IMR-90 (cell line): ENCODE measurements at regions not wholly inside any gene's neighbourhood (a gene's known extent, or its start where the extent isn't known, plus 50 kb on each side); places are given as distances from the start of the nearest gene placed in this dataset.

Experiments used
- ATAC-seq: fragments of 200-7000 bp; cut with Tn5 transposase; 2 replicates; pipeline ENCODE4 v1.9.1; 2020; ENCODE audit warnings: low read depth, mild to moderate bottlenecking, moderate library complexity
- BruUV-seq: library from RNA; stranded (reverse); fragments of 400-500 nt; replicated peaks from 2 replicates; lab custom pipeline; 2021; lab: Mats Ljungman, UMichigan
- CTCF ChIA-PET: fragments of 300-600 bp; formaldehyde crosslinking; extraction: SDS; loops from one replicate; lab custom pipeline; 2021; ENCODE audit warnings: antibody characterized with exemption; lab: Yijun Ruan, JAX
- POLR2A ChIA-PET: fragments of 300-600 bp; sonication (Branson Sonifier 250); formaldehyde crosslinking; loops from one replicate; lab custom pipeline; 2022; ENCODE audit warnings: antibody characterized with exemption; ENCODE audit not compliant: unreplicated experiment; lab: Charles Lee
- DNase-seq: peaks from one replicate; pipeline ENCODE4 v3.0.0; 2013
- H2AFZ ChIP-seq: replicated peaks from 2 replicates; pipeline ENCODE3; 2013; ENCODE audit warnings: low read length, mild to moderate bottlenecking; ENCODE audit not compliant: poor library complexity
- H2AK5ac ChIP-seq: 2 replicates; pipeline ENCODE4 v1.6.1; 2013; ENCODE audit warnings: low read depth, low read length, inconsistent platforms
- H2AK9ac ChIP-seq: replicated peaks from 2 replicates; pipeline ENCODE3; 2013; ENCODE audit warnings: mild to moderate bottlenecking, low read depth, low read length, moderate library complexity; ENCODE audit not compliant: poor library complexity
- H2BK120ac ChIP-seq: 2 replicates; pipeline ENCODE4 v1.6.1; 2013; ENCODE audit warnings: low read depth, low read length, inconsistent platforms
- H2BK15ac ChIP-seq: 3 replicates; pipeline ENCODE4 v1.6.1; 2013; ENCODE audit warnings: low read depth, low read length, inconsistent platforms
- H2BK20ac ChIP-seq: 2 replicates; pipeline ENCODE4 v1.6.1; 2013; ENCODE audit warnings: low read depth, mild to moderate bottlenecking, inconsistent platforms, low read length, moderate library complexity
- H2BK5ac ChIP-seq: 2 replicates; pipeline ENCODE4 v1.6.1; 2013; ENCODE audit warnings: mild to moderate bottlenecking, low read depth, low read length, inconsistent platforms; ENCODE audit not compliant: poor library complexity, severe bottlenecking
- H3K14ac ChIP-seq: replicated peaks from 2 replicates; pipeline ENCODE4 v1.6.1; 2013; ENCODE audit warnings: low read depth, low read length, inconsistent platforms
- H3K18ac ChIP-seq: 2 replicates; pipeline ENCODE4 v1.6.1; 2013; ENCODE audit warnings: low read depth, low read length, control low read depth
- H3K23ac ChIP-seq: 2 replicates; pipeline ENCODE4 v1.6.1; 2013; ENCODE audit warnings: low read depth, low read length, inconsistent platforms
- H3K27ac ChIP-seq: 2 replicates; pipeline ENCODE4 v1.5.1; 2013; ENCODE audit warnings: mild to moderate bottlenecking, control low read depth, low read length; ENCODE audit not compliant: insufficient read depth
- H3K27me3 ChIP-seq: 2 replicates; pipeline ENCODE4 v1.6.1; 2013; ENCODE audit warnings: low read length; ENCODE audit not compliant: control insufficient read depth, insufficient read depth
- H3K36me3 ChIP-seq: 2 replicates; pipeline ENCODE4 v1.6.1; 2013; ENCODE audit warnings: low read length, mixed read lengths; ENCODE audit not compliant: control insufficient read depth, insufficient read depth
- H3K4ac ChIP-seq: 2 replicates; pipeline ENCODE4 v1.6.1; 2013; ENCODE audit warnings: low read depth, low read length, inconsistent platforms
- H3K4me1 ChIP-seq: 2 replicates; pipeline ENCODE4 v1.6.1; 2013; ENCODE audit warnings: low read length, mixed read lengths; ENCODE audit not compliant: control insufficient read depth, insufficient read depth
- H3K4me2 ChIP-seq: 2 replicates; pipeline ENCODE4 v1.6.1; 2013; ENCODE audit warnings: low read depth, mild to moderate bottlenecking, control low read depth, low read length, moderate library complexity
- H3K4me3 ChIP-seq: 2 replicates; pipeline ENCODE4 v1.5.1; 2013; ENCODE audit warnings: low read depth, mild to moderate bottlenecking, control low read depth, low read length, moderate library complexity; ENCODE audit not compliant: insufficient read depth
- H3K56ac ChIP-seq: 2 replicates; pipeline ENCODE4 v1.6.1; 2013; ENCODE audit warnings: low read length, inconsistent platforms; ENCODE audit not compliant: insufficient read depth; ENCODE audit errors: extremely low read depth
- H3K79me1 ChIP-seq, 2 experiments: 2 replicates each; pipeline ENCODE4 v1.6.1; 2013; ENCODE audit warnings: low read length in 2 of 2, inconsistent platforms in 1 of 2, low read depth in 1 of 2
- H3K9ac ChIP-seq: 2 replicates; pipeline ENCODE4 v1.6.1; 2013; ENCODE audit warnings: low read depth, low read length, control low read depth
- H3K9me1 ChIP-seq: 2 replicates; pipeline ENCODE4 v1.6.1; 2013; ENCODE audit warnings: low read length, inconsistent platforms; ENCODE audit not compliant: insufficient read depth
- H3K9me3 ChIP-seq: 2 replicates; pipeline ENCODE4 v1.6.1; 2013; ENCODE audit warnings: low read length; ENCODE audit not compliant: control insufficient read depth, insufficient read depth
- H4K20me1 ChIP-seq: 2 replicates; pipeline ENCODE4 v1.6.1; 2013; ENCODE audit warnings: low read length, inconsistent platforms; ENCODE audit not compliant: insufficient read depth
- H4K5ac ChIP-seq: 2 replicates; pipeline ENCODE4 v1.6.1; 2013; ENCODE audit warnings: mild to moderate bottlenecking, low read depth, low read length, control low read depth
- H4K8ac ChIP-seq, 2 experiments: 2 replicates each; pipeline ENCODE4 v1.6.1; 2013; ENCODE audit warnings: low read depth in 2 of 2, low read length in 2 of 2, control low read depth in 1 of 2, inconsistent platforms in 1 of 2
- H4K91ac ChIP-seq: 2 replicates; pipeline ENCODE4 v1.6.1; 2013; ENCODE audit warnings: low read depth, low read length, inconsistent platforms; ENCODE audit not compliant: insufficient read depth
- BHLHE40 ChIP-seq: fragments of 150-350 bp; IDR thresholded peaks from 2 replicates; pipeline ENCODE4 v1.6.1; 2016; ENCODE audit warnings: mild to moderate bottlenecking, low read depth, low read length
- CEBPB ChIP-seq: IDR thresholded peaks from 2 replicates; pipeline ENCODE4 v1.6.1; 2012; ENCODE audit warnings: low read depth, low read length, improper control_type of control experiment
- CHD1 ChIP-seq: IDR thresholded peaks from 2 replicates; pipeline ENCODE4 v1.6.1; 2012; ENCODE audit warnings: low read depth, low read length, improper control_type of control experiment
- ELK1 ChIP-seq: fragments of 150-350 bp; IDR thresholded peaks from 2 replicates; pipeline ENCODE4 v1.6.1; 2016; ENCODE audit warnings: low read depth, mild to moderate bottlenecking, low read length, moderate library complexity, borderline replicate concordance
- FOS ChIP-seq: fragments of 150-350 bp; IDR thresholded peaks from 2 replicates; pipeline ENCODE4 v1.6.1; 2016; ENCODE audit warnings: low read depth, low read length
- MAFK ChIP-seq: IDR thresholded peaks from 2 replicates; pipeline ENCODE4 v1.6.1; 2012; ENCODE audit warnings: low read depth, low read length, improper control_type of control experiment
- MAZ ChIP-seq: IDR thresholded peaks from 2 replicates; pipeline ENCODE4 v1.6.1; 2012; ENCODE audit warnings: low read depth, mild to moderate bottlenecking, low read length, improper control_type of control experiment, moderate library complexity, borderline replicate concordance
- MXI1 ChIP-seq: IDR thresholded peaks from 2 replicates; pipeline ENCODE4 v1.6.1; 2012; ENCODE audit warnings: low read depth, mild to moderate bottlenecking, low read length, moderate library complexity, borderline replicate concordance
- NFE2L2 ChIP-seq: fragments of 150-350 bp; IDR thresholded peaks from 2 replicates; pipeline ENCODE4 v1.6.1; 2016; ENCODE audit warnings: low read depth, mild to moderate bottlenecking, low read length
- POLR2A ChIP-seq: IDR thresholded peaks from 2 replicates; pipeline ENCODE4 v1.6.1; 2012; ENCODE audit warnings: mild to moderate bottlenecking, low read depth, low read length
- RAD21 ChIP-seq: IDR thresholded peaks from 2 replicates; pipeline ENCODE4 v1.6.1; 2012; ENCODE audit warnings: low read length, improper control_type of control experiment
- RCOR1 ChIP-seq: IDR thresholded peaks from 2 replicates; pipeline ENCODE4 v1.6.1; 2012; ENCODE audit warnings: mild to moderate bottlenecking, low read length, improper control_type of control experiment; ENCODE audit not compliant: insufficient replicate concordance
- RFX5 ChIP-seq: IDR thresholded peaks from 2 replicates; pipeline ENCODE4 v1.8.0; 2012; ENCODE audit warnings: low read depth, mild to moderate bottlenecking, low read length, moderate library complexity
- SMC3 ChIP-seq: fragments of 150-350 bp; IDR thresholded peaks from 2 replicates; pipeline ENCODE4 v1.6.1; 2016; ENCODE audit warnings: low read depth, mild to moderate bottlenecking, antibody characterized with exemption, low read length, moderate library complexity
- WGBS, 2 experiments: methylation state at CpG; one replicate each; pipeline versions ENCODE4 v1.1.5 to v1.1.7; 2013; ENCODE audit warnings: missing lambda C conversion rate in 2 of 2; ENCODE audit not compliant: insufficient read length in 1 of 2; ENCODE audit errors: extremely low coverage in 2 of 2; 5-methylcytosine and 5-hydroxymethylcytosine counted together
- dilution Hi-C: fragments of 300-500 bp; cut with HindIII; formaldehyde crosslinking; loops from one replicate; pipeline ENCODE4 v1.14.3; 2018; ENCODE audit warnings: low sequenced_read_pairs; ENCODE audit not compliant: unreplicated experiment
- in situ Hi-C: fragments of 300-500 bp; cut with MboI; formaldehyde crosslinking; loops from 3 replicates; pipeline ENCODE4 v1.14.3; 2019; ENCODE audit warnings: low sequenced_read_pairs, inconsistent platforms, mixed read lengths
- intact Hi-C: fragments of 100-400 bp; cut with micrococcal nuclease; formaldehyde crosslinking; loops from 2 replicates; pipeline ENCODE4 v1.10.0; 2022
- TF ChIP-seq, protein P1 (sequence below): conservative IDR thresholded peaks from 2 replicates; pipeline ENCODE4 v1.5.1; 2012; ENCODE audit warnings: mild to moderate bottlenecking, low read depth, low read length, improper control_type of control experiment
- TF ChIP-seq, protein P2 (sequence below): fragments of 150-350 bp; IDR thresholded peaks from 2 replicates; pipeline ENCODE4 v1.6.1; 2017; ENCODE audit warnings: mild to moderate bottlenecking, antibody characterized with exemption, low read length, low read depth

- H3K9me3 ChIP-seq, result peaks cover 2% of the 10 kb centered on the region; the same call in 1 of the 2 replicates
- BruUV-seq, result no TSS peak
- H2BK15ac ChIP-seq, result no peak overlapping the region
- in situ Hi-C loops, result no loop called here
- H4K20me1 ChIP-seq, result no peaks in the 10 kb centered on the region
- no peak overlapping the region for H3K56ac ChIP-seq
- dilution Hi-C loops, result no loop called here
- H2AK9ac ChIP-seq, result no peak overlapping the region
- H4K8ac ChIP-seq, result no peak overlapping the region
- H4K91ac ChIP-seq, result no peak overlapping the region
- no CpG with 5 or more reads among the region's 1 CpG for WGBS, 2 experiments
- DNase-seq (no peak), ATAC-seq (no peak)
- POLR2A ChIA-PET, result no interaction called here
- H3K27ac ChIP-seq, result no peak overlapping the region
- H3K9ac ChIP-seq, result no peak overlapping the region
- H3K36me3 ChIP-seq, result no peaks in the 10 kb centered on the region
- no peak overlapping the region for H3K4ac ChIP-seq
- no peaks in the 10 kb centered on the region for H3K4me1 ChIP-seq
- TF ChIP-seq MAFK (no peak), BHLHE40 (no peak), POLR2A (no peak), RFX5 (no peak), CEBPB (no peak), RAD21 (no peak), RCOR1 (no peak), MXI1 (no peak), MAZ (no peak), NFE2L2 (no peak), SMC3 (no peak), CHD1 (no peak), ELK1 (no peak), FOS (no peak)
- TF ChIP-seq, protein P1, sequence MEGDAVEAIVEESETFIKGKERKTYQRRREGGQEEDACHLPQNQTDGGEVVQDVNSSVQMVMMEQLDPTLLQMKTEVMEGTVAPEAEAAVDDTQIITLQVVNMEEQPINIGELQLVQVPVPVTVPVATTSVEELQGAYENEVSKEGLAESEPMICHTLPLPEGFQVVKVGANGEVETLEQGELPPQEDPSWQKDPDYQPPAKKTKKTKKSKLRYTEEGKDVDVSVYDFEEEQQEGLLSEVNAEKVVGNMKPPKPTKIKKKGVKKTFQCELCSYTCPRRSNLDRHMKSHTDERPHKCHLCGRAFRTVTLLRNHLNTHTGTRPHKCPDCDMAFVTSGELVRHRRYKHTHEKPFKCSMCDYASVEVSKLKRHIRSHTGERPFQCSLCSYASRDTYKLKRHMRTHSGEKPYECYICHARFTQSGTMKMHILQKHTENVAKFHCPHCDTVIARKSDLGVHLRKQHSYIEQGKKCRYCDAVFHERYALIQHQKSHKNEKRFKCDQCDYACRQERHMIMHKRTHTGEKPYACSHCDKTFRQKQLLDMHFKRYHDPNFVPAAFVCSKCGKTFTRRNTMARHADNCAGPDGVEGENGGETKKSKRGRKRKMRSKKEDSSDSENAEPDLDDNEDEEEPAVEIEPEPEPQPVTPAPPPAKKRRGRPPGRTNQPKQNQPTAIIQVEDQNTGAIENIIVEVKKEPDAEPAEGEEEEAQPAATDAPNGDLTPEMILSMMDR, result no peak
- TF ChIP-seq, protein P2, sequence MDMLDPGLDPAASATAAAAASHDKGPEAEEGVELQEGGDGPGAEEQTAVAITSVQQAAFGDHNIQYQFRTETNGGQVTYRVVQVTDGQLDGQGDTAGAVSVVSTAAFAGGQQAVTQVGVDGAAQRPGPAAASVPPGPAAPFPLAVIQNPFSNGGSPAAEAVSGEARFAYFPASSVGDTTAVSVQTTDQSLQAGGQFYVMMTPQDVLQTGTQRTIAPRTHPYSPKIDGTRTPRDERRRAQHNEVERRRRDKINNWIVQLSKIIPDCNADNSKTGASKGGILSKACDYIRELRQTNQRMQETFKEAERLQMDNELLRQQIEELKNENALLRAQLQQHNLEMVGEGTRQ, result no peak
- no peak overlapping the region for H3K4me3 ChIP-seq
- intact Hi-C loops, result no loop called here
- no peak overlapping the region for H2BK5ac ChIP-seq
- no peaks in the 10 kb centered on the region for H3K79me1 ChIP-seq
- H4K5ac ChIP-seq, result no peak overlapping the region
- H2BK20ac ChIP-seq, result no peak overlapping the region
- no peak overlapping the region for H3K18ac ChIP-seq
- CTCF ChIA-PET, result no interaction called here
- no peak overlapping the region for H3K4me2 ChIP-seq
- H2AFZ ChIP-seq, result no peak overlapping the region
- no peak overlapping the region for H3K14ac ChIP-seq
- H3K9me1 ChIP-seq, result no peaks in the 10 kb centered on the region
- no peak overlapping the region for H3K23ac ChIP-seq
- H2BK120ac ChIP-seq, result no peak overlapping the region
- H3K27me3 ChIP-seq, result no peaks in the 10 kb centered on the region
- no peak overlapping the region for H2AK5ac ChIP-seq
Observed at GRCh38 chr3:35488526-35488925, 150.8 kb upstream of the ARPP21 start.
